Psoas muscle (tissue), 7 donors: ENCODE measurements at regions not wholly inside any gene's neighbourhood (a gene's known extent, or its start where the extent isn't known, plus 50 kb on each side); places are given as distances from the start of the nearest gene placed in this dataset.

Experiments
- ATAC-seq, 4 donors: fragments of 200-7000 bp; cut with Tn5 transposase; one replicate each; pipeline ENCODE4 v1.9.1; 2020; ENCODE audit warnings: moderate library complexity in 3 of 4, mild to moderate bottlenecking in 2 of 4
- DNase-seq, 2 donors: peaks; one replicate each; pipeline ENCODE4 v3.0.0-alpha.2; 2020
- H3K27ac ChIP-seq: fragments of 200-600 bp; one replicate; pipeline ENCODE4 v1.8.0; 2022
- H3K27me3 ChIP-seq, 3 donors: fragments of 200-600 bp in 1 of 3; one replicate each; pipeline versions ENCODE4 v1.6.1 to v1.8.0; 2013 to 2022; ENCODE audit warnings: low read length in 2 of 3, mild to moderate bottlenecking in 2 of 3, moderate library complexity in 1 of 3; ENCODE audit not compliant: insufficient read depth in 3 of 3
- H3K36me3 ChIP-seq, 2 donors: fragments of 200-600 bp in 1 of 2; one replicate each; pipeline versions ENCODE4 v1.6.1 to v1.8.0; 2013 to 2022; ENCODE audit warnings: low read depth in 1 of 2, mild to moderate bottlenecking in 1 of 2, moderate library complexity in 1 of 2; ENCODE audit not compliant: insufficient read depth in 1 of 2
- H3K4me1 ChIP-seq: fragments of 200-600 bp; one replicate; pipeline ENCODE4 v1.8.0; 2022
- H3K4me3 ChIP-seq: fragments of 200-600 bp; one replicate; pipeline ENCODE4 v1.8.0; 2022; ENCODE audit warnings: mild to moderate bottlenecking
- H3K9me3 ChIP-seq: fragments of 200-600 bp; one replicate; pipeline ENCODE4 v1.8.0; 2022
- WGBS, 3 donors: extraction: QIAGEN DNeasy Blood & Tissue Kit; methylation state at CpG; one replicate each; pipeline versions ENCODE4 v1.1.6 to v1.1.7; 2013; 5-methylcytosine and 5-hydroxymethylcytosine counted together
- intact Hi-C, 2 donors: fragments of 100-400 bp; cut with DNase I; formaldehyde crosslinking; loops; one replicate each; pipeline versions ENCODE4 v1.11.0 to v1.14.2; 2022
- TF ChIP-seq, protein P1 (sequence below): fragments of 200-600 bp; IDR thresholded peaks from one replicate; pipeline ENCODE4 v1.8.0; 2022; ENCODE audit warnings: antibody characterized with exemption
- donor health status: healthy with polysubstance abuse.
- donor health status: DM: no; HTN: no; CAD: no; lungs with moderate emphysema.
- donor health status: Bipolar disorder and iron deficiency.
- donor health status: healthy.
- donor health status: DM: yes; HTN: yes; CAD: no.
- donor health status: DM: no; HTN: no; CAD: no.
- donor health status: DM: yes; HTN: yes; CAD: no.

- H3K27me3 ChIP-seq = peaks cover 0 to 12% (median 5%) of the 10 kb centered on the region in 3 donors
- intact Hi-C loops = no loop called here
- ATAC-seq = no peak
- no peak for DNase-seq
- H3K27ac ChIP-seq = no peak overlapping the region
- 57 to 70% (median 66%) methylated on average over 9 of the region's 9 CpGs for whole genome bisulfite sequencing, 3 donors
- H3K9me3 ChIP-seq = no peaks in the 10 kb centered on the region
- TF ChIP-seq, protein P1, sequence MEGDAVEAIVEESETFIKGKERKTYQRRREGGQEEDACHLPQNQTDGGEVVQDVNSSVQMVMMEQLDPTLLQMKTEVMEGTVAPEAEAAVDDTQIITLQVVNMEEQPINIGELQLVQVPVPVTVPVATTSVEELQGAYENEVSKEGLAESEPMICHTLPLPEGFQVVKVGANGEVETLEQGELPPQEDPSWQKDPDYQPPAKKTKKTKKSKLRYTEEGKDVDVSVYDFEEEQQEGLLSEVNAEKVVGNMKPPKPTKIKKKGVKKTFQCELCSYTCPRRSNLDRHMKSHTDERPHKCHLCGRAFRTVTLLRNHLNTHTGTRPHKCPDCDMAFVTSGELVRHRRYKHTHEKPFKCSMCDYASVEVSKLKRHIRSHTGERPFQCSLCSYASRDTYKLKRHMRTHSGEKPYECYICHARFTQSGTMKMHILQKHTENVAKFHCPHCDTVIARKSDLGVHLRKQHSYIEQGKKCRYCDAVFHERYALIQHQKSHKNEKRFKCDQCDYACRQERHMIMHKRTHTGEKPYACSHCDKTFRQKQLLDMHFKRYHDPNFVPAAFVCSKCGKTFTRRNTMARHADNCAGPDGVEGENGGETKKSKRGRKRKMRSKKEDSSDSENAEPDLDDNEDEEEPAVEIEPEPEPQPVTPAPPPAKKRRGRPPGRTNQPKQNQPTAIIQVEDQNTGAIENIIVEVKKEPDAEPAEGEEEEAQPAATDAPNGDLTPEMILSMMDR = no peak
- no peaks in the 10 kb centered on the region for H3K36me3 ChIP-seq
- H3K4me1 ChIP-seq = no peaks in the 10 kb centered on the region
- H3K4me3 ChIP-seq = no peak overlapping the region
These were observed 126.9 kb upstream of the TMPRSS2 start for GRCh38 chr21:41634858-41635257.

DNA sequence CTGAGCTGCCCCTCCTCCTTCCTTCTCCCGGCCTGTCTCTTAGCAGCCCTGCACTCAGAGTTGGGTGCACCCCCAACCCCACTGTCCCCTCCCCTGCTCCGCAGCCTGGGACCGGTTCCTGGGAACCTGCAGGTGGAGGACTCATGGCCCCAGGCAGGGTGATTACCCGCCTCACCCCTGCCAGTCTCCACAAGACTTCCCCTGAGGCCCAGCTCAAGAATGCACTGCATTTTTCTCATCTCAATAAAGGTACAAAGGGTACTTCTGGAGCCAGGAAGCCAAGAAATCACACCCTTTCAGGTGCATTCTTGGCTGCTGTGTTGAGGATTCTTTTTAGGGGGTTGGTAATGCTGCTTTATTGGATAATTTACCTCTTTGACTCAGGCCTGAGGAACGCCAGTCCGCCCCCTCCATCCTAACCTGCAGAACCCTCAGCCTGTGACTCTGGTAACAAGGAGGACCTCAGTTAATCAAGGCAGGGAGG lies 126.3 kb upstream of the TMPRSS2 start:
- intact Hi-C loops = no loop called here
- TF ChIP-seq, protein P1 = no peak
- no peak overlapping the region for H3K27ac ChIP-seq
- no peak for DNase-seq
- ATAC-seq = no peak
- H3K9me3 ChIP-seq = no peaks in the 10 kb centered on the region
- H3K4me3 ChIP-seq = no peak overlapping the region
- H3K4me1 ChIP-seq = no peaks in the 10 kb centered on the region
- 83 to 91% (median 87%) methylated on average over 5 to 6 of the region's 6 CpGs for whole genome bisulfite sequencing, 3 donors
- H3K36me3 ChIP-seq = no peaks in the 10 kb centered on the region
- H3K27me3 ChIP-seq = peaks cover 0 to 7% (median 3%) of the 10 kb centered on the region in 3 donors

- no peaks in the 10 kb centered on the region for H3K36me3 ChIP-seq
- H3K4me3 ChIP-seq = no peak overlapping the region
- H3K4me1 ChIP-seq = no peaks in the 10 kb centered on the region
- H3K9me3 ChIP-seq = no peaks in the 10 kb centered on the region
- TF ChIP-seq, protein P1 = no peak
- DNase-seq (no peak), ATAC-seq (no peak)
- 82 to 92% (median 88%) methylated on average over 4 of the region's 4 CpGs for WGBS, 3 donors
- intact Hi-C loops = no loop called here
- H3K27ac ChIP-seq = no peak overlapping the region
- peaks cover 0 to 6% (median 3%) of the 10 kb centered on the region in 3 donors for H3K27me3 ChIP-seq
These were observed 125.7 kb upstream of the TMPRSS2 start for GRCh38 chr21:41633627-41634026.

DNA sequence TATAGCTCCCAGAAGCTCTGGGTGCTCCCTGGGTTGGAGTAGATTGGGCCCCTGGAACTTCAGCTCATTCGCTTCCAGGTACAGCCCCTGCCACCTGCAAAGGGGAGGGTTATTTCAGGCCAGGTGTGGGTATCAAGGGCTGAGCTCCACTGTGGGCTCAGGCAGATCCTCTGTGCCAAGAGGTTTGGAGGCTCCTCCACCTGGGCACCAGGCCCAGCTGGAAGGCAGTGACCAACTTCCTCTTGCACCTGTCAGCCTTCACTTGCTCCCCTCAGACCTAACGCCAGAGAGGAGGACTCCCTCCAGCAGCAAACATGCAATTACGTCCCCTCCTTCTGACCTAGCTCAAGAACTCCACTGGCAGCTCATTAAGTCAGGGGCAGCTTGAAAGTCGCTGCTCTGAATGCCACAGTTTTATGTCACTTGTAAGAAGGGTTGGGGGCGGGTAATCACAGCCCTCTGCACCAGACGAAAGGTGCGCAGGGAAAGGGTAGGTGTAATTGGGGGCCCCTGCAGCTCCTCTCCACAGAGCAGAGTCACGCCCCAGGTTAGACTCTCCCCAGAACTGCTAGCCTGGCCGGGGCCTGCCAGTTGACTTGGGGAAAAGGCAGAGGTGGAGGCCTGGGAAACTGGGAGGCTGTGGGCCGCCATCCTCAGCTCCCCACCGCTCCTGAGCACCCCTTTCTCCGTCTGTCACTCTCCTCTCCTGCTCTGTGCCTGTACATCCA lies 125.0 kb upstream of the TMPRSS2 start:
- ATAC-seq = no peak
- TF ChIP-seq, protein P1 = no peak
- Histone ChIP-seq H3K4me3 (no peak overlapping the region), H3K4me1 (no peaks in the 10 kb centered on the region), H3K27me3 (peaks cover 0 to 6% (median 3%) of the 10 kb centered on the region in 3 donors), H3K36me3 (no peaks in the 10 kb centered on the region), H3K27ac (no peak overlapping the region), H3K9me3 (no peaks in the 10 kb centered on the region)
- intact Hi-C loops = no loop called here
- 70 to 73% (median 71%) methylated on average over 12 of the region's 12 CpGs for WGBS, 3 donors
- DNase-seq = no peak
